ENCODE measurements at regions not wholly inside any gene's neighbourhood (a gene's known extent, or its start where the extent isn't known, plus 50 kb on each side); places are given as distances from the start of the nearest gene placed in this dataset.

DNA sequence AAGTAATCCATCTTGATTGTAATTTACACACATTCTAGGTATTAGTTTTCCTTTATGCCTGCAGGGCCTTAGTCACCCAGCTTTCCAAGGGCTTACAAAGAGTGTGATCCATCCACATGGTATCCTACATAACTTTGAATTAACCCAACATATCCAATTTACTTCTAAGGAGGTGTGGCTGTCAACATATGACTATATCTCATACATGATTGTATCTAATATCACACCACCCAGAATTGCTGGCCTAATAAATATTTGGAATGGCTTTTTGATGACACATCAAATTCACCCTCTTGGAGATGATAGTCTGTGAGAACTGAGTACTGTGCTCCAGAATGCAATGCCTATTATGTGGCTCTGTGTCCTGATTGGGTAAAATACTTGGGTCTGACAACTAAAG lies 363.3 kb upstream of the GRIN3A start:
- H3K4me3 ChIP-seq (replicated peaks; ENCODE audit: low read depth, low read length) = no peak overlapping the region
- TF ChIP-seq, protein P1, sequence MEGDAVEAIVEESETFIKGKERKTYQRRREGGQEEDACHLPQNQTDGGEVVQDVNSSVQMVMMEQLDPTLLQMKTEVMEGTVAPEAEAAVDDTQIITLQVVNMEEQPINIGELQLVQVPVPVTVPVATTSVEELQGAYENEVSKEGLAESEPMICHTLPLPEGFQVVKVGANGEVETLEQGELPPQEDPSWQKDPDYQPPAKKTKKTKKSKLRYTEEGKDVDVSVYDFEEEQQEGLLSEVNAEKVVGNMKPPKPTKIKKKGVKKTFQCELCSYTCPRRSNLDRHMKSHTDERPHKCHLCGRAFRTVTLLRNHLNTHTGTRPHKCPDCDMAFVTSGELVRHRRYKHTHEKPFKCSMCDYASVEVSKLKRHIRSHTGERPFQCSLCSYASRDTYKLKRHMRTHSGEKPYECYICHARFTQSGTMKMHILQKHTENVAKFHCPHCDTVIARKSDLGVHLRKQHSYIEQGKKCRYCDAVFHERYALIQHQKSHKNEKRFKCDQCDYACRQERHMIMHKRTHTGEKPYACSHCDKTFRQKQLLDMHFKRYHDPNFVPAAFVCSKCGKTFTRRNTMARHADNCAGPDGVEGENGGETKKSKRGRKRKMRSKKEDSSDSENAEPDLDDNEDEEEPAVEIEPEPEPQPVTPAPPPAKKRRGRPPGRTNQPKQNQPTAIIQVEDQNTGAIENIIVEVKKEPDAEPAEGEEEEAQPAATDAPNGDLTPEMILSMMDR (IDR thresholded peaks at IDR 0.05; ENCODE audit: low read depth, low read length, missing control alignments) = no peak
- no peak for DNase-seq (ENCODE audit: extremely low read depth, low read depth)

GRCh38 chr9:102087141-102087540 lies 348.7 kb upstream of the GRIN3A start:
- TF ChIP-seq, protein P1 (IDR thresholded peaks at IDR 0.05; ENCODE audit: low read depth, low read length, missing control alignments) = no peak
- H3K4me3 ChIP-seq (replicated peaks; ENCODE audit: low read depth, low read length) = no peak overlapping the region
- DNase-seq (ENCODE audit: extremely low read depth, low read depth) = no peak

DNA sequence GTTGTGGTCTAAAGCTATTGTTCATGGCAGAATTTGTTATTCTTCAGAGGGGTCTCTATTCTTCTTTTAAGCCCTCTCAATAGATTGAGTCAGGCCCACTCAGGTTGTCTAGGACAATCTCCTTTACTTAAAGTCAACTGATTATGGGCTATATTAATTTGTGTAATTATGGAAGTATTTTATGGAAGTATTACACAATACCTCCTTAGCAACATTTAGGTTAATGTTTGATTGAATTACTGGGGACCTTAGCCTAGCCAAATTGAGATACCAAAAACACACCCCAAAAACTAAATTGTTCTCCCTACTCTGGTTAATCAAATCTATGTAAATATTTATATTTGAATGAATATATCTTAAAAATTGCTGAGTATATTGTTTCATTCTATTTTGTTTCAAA lies 347.1 kb upstream of the GRIN3A start:
- DNase-seq (ENCODE audit: extremely low read depth, low read depth) = no peak
- TF ChIP-seq, protein P1 (IDR thresholded peaks at IDR 0.05; ENCODE audit: low read depth, low read length, missing control alignments) = no peak
- H3K4me3 ChIP-seq (replicated peaks; ENCODE audit: low read depth, low read length) = no peak overlapping the region

DNA sequence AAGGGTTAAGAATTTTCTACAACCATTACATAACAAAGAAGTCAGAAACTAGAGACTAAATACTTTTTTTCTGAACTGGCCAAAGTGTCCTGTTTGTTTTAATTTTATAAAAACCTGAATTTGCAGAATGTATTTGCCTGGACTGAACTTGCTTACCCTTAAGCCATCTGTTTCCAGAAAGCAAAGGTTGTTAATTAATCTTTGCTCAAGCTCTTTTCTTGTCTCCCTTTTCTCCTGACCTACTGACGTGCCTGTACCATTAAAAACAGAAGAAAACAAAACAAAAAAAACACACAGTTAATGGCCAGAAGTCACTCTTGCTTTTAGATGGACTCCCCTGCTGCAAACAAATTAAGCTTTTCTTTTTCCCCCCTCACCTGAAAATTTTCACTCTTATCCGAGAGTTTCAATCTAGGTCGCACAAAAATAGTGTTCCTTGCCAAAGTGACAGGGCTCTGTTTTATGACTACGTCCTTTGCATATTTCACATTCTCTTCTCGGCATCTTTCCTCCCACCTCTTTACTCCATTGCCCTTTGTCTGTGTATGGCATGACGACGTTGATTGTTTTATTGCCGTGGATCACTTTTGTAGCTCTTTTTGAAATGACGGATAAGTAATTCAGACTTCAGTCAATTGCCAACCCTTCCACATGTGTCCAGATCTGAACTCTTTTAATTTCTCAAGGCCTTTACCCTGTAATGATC lies 333.8 kb upstream of the GRIN3A start:
- H3K4me3 ChIP-seq (replicated peaks; ENCODE audit: low read depth, low read length) = no peak overlapping the region
- no peak for DNase-seq (ENCODE audit: extremely low read depth, low read depth)
- TF ChIP-seq, protein P1 (IDR thresholded peaks at IDR 0.05; ENCODE audit: low read depth, low read length, missing control alignments) = no peak

DNA sequence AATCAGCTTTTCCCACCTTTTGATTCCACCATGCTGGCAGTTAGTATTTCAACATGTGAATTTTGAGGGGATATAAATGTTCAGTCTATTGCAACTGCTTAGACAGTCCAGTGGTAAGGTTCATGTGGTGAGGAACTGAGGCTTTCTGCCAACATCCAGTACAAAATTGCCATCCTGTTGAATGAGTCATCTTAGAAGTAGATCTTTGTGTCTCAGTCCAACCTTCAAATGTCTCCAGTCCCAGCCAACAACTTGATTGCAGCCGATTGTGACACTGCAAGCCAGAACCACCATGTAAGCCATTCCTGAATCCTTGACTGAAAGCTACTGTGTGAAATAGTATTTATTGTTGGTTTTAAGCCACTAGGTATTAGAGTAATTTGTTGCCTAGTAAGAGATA lies 331.5 kb upstream of the GRIN3A start:
- TF ChIP-seq, protein P1 (IDR thresholded peaks at IDR 0.05; ENCODE audit: low read depth, low read length, missing control alignments) = no peak
- H3K4me3 ChIP-seq (replicated peaks; ENCODE audit: low read depth, low read length) = no peak overlapping the region
- DNase-seq (ENCODE audit: extremely low read depth, low read depth) = no peak

- no peak overlapping the region for H3K4me3 ChIP-seq (replicated peaks; ENCODE audit: low read depth, low read length)
- TF ChIP-seq, protein P1 (IDR thresholded peaks at IDR 0.05; ENCODE audit: low read depth, low read length, missing control alignments) = no peak
- DNase-seq (ENCODE audit: extremely low read depth, low read depth) = no peak
These were observed 316.4 kb upstream of the GRIN3A start for GRCh38 chr9:102054811-102055210.

Measured in HFF-Myc (cell line).